GM12864 (cell line): ENCODE measurements at regions not wholly inside any gene's neighbourhood (a gene's known extent, or its start where the extent isn't known, plus 50 kb on each side); places are given as distances from the start of the nearest gene placed in this dataset.

Experiments used
- DNase-seq: peaks from one replicate; pipeline ENCODE4 v3.0.0-alpha.2; 2011; ENCODE audit warnings: low read depth
- H3K4me3 ChIP-seq: 2 replicates; pipeline ENCODE4 v1.5.1; 2011; ENCODE audit warnings: mild to moderate bottlenecking, low read depth, low read length, control low read depth
- CTCF ChIP-seq: IDR thresholded peaks from 2 replicates; pipeline ENCODE4 v1.5.1; 2011; ENCODE audit warnings: low read depth, mild to moderate bottlenecking, moderate library complexity, low read length, control low read depth, inconsistent platforms; ENCODE audit errors: missing control alignments

GRCh38 chr5:24712947-24713346 is 68.2 kb upstream of the CDH10 start:
- TF ChIP-seq CTCF = no peak
- H3K4me3 ChIP-seq = no peak overlapping the region
- DNase-seq = no peak

- TF ChIP-seq CTCF = no peak
- no peak overlapping the region for H3K4me3 ChIP-seq
- no peak for DNase-seq
Observed at GRCh38 chr5:24712047-24712446, 67.3 kb upstream of the CDH10 start.

- TF ChIP-seq CTCF = no peak
Observed at GRCh38 chr5:24703934-24704333, 59.2 kb upstream of the CDH10 start.

More at GRCh38 chr5:24703934-24704333, 59.2 kb upstream of the CDH10 start:
- no peak overlapping the region for H3K4me3 ChIP-seq
- no peak for DNase-seq
